ENCODE measurements at regions not wholly inside any gene's neighbourhood (a gene's known extent, or its start where the extent isn't known, plus 50 kb on each side); places are given as distances from the start of the nearest gene placed in this dataset.

DNA sequence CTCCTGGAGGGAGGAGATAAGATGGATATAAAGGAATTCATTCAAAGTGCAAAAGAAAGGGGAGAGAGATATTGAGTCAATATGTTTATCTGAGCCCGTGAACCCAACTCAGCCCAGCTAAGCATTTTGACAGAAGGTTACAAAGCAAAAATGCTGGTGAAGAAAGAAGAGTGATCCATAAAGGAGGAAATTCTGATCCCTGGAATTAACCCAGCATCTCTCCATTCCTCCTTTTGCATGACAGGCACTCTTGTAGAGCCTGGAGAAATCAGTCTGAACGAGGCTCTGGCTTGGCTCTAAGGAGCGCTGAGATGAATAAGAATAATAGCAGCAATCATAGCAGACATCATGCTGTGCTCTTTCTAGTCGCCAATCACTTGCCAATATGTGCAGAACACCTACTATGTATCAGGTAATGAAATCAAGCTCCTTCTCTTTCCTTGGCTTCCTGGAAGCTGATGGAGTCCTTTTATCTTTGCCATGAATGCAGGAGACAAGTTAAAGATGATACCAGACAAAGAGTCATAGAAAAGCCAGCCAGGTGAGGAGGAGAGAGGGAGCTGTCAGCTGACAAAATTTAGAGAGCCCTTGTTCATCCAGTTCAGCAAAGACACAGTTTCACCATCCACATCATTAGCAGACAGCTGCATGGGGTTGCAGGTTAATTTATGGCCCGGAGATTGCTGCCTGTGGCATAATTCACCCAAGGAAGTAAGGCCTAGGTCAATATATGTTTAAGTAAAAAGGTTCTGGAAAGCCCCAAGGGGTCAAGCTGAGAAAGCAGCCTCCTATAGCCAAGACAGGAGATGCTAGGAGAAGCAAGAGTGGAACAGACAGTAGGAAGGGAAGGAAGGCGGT, 476.5 kb upstream of the TBX3 start:
- no peak overlapping the region for H3K4me3 ChIP-seq (ENCODE audit: low read depth, low read length)
- H3K36me3 ChIP-seq: no peaks in the 10 kb centered on the region
- no peak overlapping the region for H3K27ac ChIP-seq
- TF ChIP-seq CTCF (IDR thresholded peaks at IDR 0.05; ENCODE audit: low read depth, low read length): no peak
- H3K27me3 ChIP-seq (ENCODE audit: insufficient read depth, low read depth, severe bottlenecking): peaks cover 4% of the 10 kb centered on the region
- no peaks in the 10 kb centered on the region for H3K9me3 ChIP-seq (ENCODE audit: severe bottlenecking)
- no peak for DNase-seq

DNA sequence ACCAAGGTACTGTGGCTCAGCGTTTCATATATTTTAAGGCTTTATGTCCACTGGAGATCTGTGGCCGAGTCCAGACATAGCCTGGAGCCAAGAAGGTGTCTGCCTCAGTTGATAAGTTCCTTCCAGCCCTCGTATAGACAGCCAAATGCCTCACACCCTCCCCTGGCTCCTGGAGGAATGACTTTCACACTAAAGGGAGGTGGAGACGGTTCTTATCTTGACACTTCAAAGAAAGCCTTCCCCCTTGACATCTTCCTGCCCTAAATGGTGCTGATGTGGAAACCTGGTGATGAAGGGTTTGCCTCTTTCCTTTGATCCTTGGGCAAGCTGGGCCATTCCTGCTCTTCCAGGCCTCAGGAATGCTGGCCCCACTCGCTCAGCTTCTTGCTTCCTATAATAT, 474.8 kb upstream of the TBX3 start:
- no peak for TF ChIP-seq CTCF (IDR thresholded peaks at IDR 0.05; ENCODE audit: low read depth, low read length)
- Histone ChIP-seq H3K36me3 (no peaks in the 10 kb centered on the region), H3K27me3 (ENCODE audit: insufficient read depth, low read depth, severe bottlenecking) (no peaks in the 10 kb centered on the region), H3K27ac (no peak overlapping the region), H3K9me3 (ENCODE audit: severe bottlenecking) (no peaks in the 10 kb centered on the region), H3K4me3 (ENCODE audit: low read depth, low read length) (no peak overlapping the region)
- no peak for DNase-seq

DNA sequence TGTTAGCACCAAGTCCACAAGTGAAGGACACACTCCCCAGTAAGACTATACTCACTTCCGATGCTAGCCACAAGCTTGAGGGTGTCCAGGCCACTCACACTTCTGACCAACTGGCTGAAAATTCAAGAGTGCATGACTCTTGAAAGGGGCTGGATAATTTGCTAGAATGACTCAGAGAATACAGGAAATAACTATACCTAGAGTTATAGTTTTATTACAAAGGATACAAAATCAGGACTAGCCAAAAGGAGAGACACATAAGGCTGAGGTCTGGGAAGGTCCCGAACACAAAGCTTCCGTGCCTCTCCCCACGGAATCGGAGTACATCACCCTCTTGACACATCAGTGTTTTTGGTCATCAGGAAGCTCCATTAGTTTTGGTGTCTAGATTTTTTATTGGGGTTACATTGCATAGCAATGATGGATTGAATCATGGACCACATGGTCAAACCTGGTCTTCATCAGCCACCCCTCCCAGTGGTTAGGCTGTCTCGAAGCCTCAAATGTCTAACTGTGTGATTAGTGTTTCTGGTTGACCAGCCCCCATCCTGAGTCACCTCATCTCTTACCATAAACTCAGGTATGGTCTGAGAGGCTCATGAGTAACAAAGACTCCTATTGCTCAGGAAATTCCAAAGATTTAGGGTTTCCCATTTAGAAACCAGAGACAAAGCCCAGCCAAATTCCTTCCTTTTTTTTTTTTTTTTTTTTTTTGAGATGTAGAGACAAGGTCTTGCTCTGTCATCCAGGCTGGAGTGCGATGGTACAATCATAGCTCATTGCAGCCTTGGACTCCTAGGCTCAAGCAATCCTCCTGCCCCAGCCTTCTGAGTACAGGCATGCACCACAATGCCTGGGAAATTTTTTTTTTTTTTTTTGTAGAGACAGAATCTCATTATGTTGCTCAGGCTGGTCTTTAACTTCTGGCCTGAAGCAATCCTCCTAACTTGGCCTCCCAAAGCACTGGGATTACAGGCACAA, 472.0 kb upstream of the TBX3 start:
- H3K9me3 ChIP-seq (ENCODE audit: severe bottlenecking): no peaks in the 10 kb centered on the region
- no peaks in the 10 kb centered on the region for H3K27me3 ChIP-seq (ENCODE audit: insufficient read depth, low read depth, severe bottlenecking)
- TF ChIP-seq CTCF (IDR thresholded peaks at IDR 0.05; ENCODE audit: low read depth, low read length): no peak
- no peak overlapping the region for H3K27ac ChIP-seq
- no peak overlapping the region for H3K4me3 ChIP-seq (ENCODE audit: low read depth, low read length)
- H3K36me3 ChIP-seq: no peaks in the 10 kb centered on the region
- no peak for DNase-seq

- H3K36me3 ChIP-seq: no peaks in the 10 kb centered on the region
- TF ChIP-seq CTCF (IDR thresholded peaks at IDR 0.05; ENCODE audit: low read depth, low read length): no peak
- DNase-seq: no peak
- no peak overlapping the region for H3K27ac ChIP-seq
- no peaks in the 10 kb centered on the region for H3K27me3 ChIP-seq (ENCODE audit: insufficient read depth, low read depth, severe bottlenecking)
- no peaks in the 10 kb centered on the region for H3K9me3 ChIP-seq (ENCODE audit: severe bottlenecking)
- H3K4me3 ChIP-seq (ENCODE audit: low read depth, low read length): no peak overlapping the region
These were observed 465.9 kb upstream of the TBX3 start for GRCh38 chr12:115149685-115150378.

- Histone ChIP-seq H3K27ac (no peak overlapping the region), H3K36me3 (no peaks in the 10 kb centered on the region), H3K4me3 (ENCODE audit: low read depth, low read length) (no peak overlapping the region), H3K9me3 (ENCODE audit: severe bottlenecking) (no peaks in the 10 kb centered on the region), H3K27me3 (ENCODE audit: insufficient read depth, low read depth, severe bottlenecking) (no peaks in the 10 kb centered on the region)
- DNase-seq: no peak
- TF ChIP-seq CTCF (IDR thresholded peaks at IDR 0.05; ENCODE audit: low read depth, low read length): no peak
These were observed 465.3 kb upstream of the TBX3 start for GRCh38 chr12:115149279-115149678.

All from WERI-Rb-1 (cell line).